ENCODE measurements at regions not wholly inside any gene's neighbourhood (a gene's known extent, or its start where the extent isn't known, plus 50 kb on each side); places are given as distances from the start of the nearest gene placed in this dataset.

DNA sequence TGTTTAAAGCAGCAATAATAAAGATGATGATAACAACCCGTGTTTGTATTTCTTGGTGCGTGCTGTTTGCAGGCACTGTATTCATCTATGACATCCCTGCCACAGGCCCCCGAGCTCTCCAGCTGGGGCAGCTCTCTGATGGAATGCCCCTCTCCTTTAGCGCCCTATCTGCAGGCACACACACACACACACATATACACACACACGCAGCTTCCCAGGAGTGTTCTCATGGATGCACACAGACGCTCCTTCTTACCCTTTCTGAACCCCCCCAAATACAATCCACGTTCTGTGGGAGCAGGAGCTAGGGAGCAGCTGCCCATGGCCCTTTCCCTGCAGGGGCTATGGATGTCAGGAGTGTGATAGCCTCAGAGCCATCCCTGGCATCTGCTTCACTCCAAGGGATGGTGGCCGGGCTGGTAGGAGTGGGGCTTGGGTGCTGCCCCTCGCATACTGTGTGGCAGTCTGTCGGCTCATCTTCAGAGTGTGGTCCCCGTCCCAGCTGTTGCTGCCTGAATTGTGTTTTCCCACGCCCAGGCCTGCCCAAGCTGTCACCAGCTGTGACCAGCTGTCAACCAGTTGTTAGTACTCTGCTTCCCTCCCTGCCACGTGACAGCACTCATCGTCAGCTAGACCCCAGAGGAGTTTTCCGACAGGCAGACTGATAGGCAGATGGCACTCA is 50.8 kb upstream of the MYCN start:
- H3K9me3 ChIP-seq (ENCODE audit: control insufficient read depth, low read length) = no peaks in the 10 kb centered on the region
- H3K4me3 ChIP-seq (ENCODE audit: low read length) = no peak overlapping the region
- no peaks in the 10 kb centered on the region for H3K36me3 ChIP-seq (ENCODE audit: control insufficient read depth, insufficient read depth, low read length, severe bottlenecking)
- peaks cover 17% of the 10 kb centered on the region for H3K27me3 ChIP-seq (replicated peaks; ENCODE audit: control insufficient read depth, insufficient read depth, low read length)
- no peak overlapping the region for H3K9ac ChIP-seq (ENCODE audit: low read length)
- H3K4me1 ChIP-seq (ENCODE audit: control insufficient read depth, insufficient read depth, low read length) = no peaks in the 10 kb centered on the region
- DNase-seq (ENCODE audit: low read depth) = no peak

DNA sequence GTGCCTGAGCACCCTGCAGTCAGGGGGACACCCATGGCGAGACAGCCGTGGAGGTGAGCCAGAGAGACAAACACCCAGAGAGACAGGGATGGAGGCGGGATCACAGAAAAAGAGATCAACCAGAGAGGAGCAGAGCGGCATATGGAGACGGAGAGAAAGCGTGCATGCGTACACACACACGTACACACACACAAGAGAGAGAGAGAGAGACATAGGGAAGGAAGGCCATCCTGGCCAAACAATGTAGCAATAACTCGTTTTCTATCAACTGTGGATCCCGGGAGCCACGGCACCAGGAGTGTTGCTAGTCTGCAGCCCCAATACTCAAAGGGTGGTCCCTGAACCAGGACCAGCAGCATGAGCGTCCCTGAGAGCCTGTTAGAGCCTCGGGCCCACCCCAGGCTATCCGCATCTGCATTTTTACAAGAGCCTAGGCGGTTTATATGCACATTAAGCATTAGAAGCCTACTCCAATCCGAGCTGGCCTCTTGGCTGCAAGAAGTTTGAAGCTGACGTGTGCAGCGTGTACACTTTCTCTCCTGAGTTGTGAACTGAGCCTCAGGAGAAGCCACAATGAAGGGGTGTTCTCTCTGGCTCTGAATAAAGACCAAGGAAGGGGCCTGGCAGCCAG is 50.1 kb upstream of the MYCN start:
- DNase-seq (ENCODE audit: low read depth) = no peak
- H3K9ac ChIP-seq (ENCODE audit: low read length) = no peak overlapping the region
- H3K27me3 ChIP-seq (replicated peaks; ENCODE audit: control insufficient read depth, insufficient read depth, low read length) = peaks cover 17% of the 10 kb centered on the region
- H3K36me3 ChIP-seq (ENCODE audit: control insufficient read depth, insufficient read depth, low read length, severe bottlenecking) = no peaks in the 10 kb centered on the region
- H3K4me1 ChIP-seq (ENCODE audit: control insufficient read depth, insufficient read depth, low read length) = no peaks in the 10 kb centered on the region
- no peak overlapping the region for H3K4me3 ChIP-seq (ENCODE audit: low read length)
- no peaks in the 10 kb centered on the region for H3K9me3 ChIP-seq (ENCODE audit: control insufficient read depth, low read length)
